Thyroid gland (tissue), 4 donors: ENCODE measurements at regions not wholly inside any gene's neighbourhood (a gene's known extent, or its start where the extent isn't known, plus 50 kb on each side); places are given as distances from the start of the nearest gene placed in this dataset.

ENCODE experiments used
- DNase-seq, 2 donors: peaks; one replicate each; pipeline ENCODE4 v3.0.0-alpha.2; 2019
- H3K27ac ChIP-seq, 3 donors: fragments of 200-600 bp; sonication (generic); 1 replicate in 2 of 3; 2 replicates in 1 of 3; pipeline ENCODE4 v1.5.1; 2016 to 2019; ENCODE audit warnings: mild to moderate bottlenecking in 1 of 3, moderate library complexity in 1 of 3
- H3K27me3 ChIP-seq: fragments of 200-600 bp; sonication (generic); one replicate; pipeline ENCODE4 v1.5.1; 2019
- H3K36me3 ChIP-seq, 2 donors: fragments of 200-600 bp; sonication (generic); one replicate each; pipeline ENCODE4 v1.5.1; 2016 to 2019
- H3K4me1 ChIP-seq, 2 donors: fragments of 200-600 bp; sonication (generic); one replicate each; pipeline ENCODE4 v1.5.1; 2017 to 2019
- H3K4me3 ChIP-seq, 3 donors: fragments of 200-600 bp; sonication (generic); replicated peaks in 1 of 3; 1 replicate in 2 of 3; 2 replicates in 1 of 3; pipeline ENCODE4 v1.5.1; 2016; ENCODE audit warnings: mild to moderate bottlenecking in 1 of 3
- H3K9me3 ChIP-seq: fragments of 200-600 bp; sonication (generic); one replicate; pipeline ENCODE4 v1.5.1; 2017
- CTCF ChIP-seq, 6 experiments: fragments of 200-600 bp in 3 of 6; fragments of 450-650 bp in 3 of 6; sonication (generic) in 3 of 6; IDR thresholded peaks; one replicate each; pipeline ENCODE4 v1.5.1; 2016 to 2019; ENCODE audit warnings: antibody characterized with exemption in 6 of 6, mild to moderate bottlenecking in 2 of 6, inconsistent platforms in 1 of 6, moderate library complexity in 1 of 6
- POLR2A ChIP-seq, 2 donors: fragments of 450-650 bp; IDR thresholded peaks; one replicate each; pipeline ENCODE4 v1.6.1; 2017; ENCODE audit warnings: antibody characterized with exemption in 2 of 2, mild to moderate bottlenecking in 2 of 2, moderate library complexity in 1 of 2
- WGBS, 2 donors: methylation state at CpG; one replicate each; pipeline ENCODE4 v1.1.5; 2017; 5-methylcytosine and 5-hydroxymethylcytosine counted together
- intact Hi-C: fragments of 100-400 bp; cut with DNase I; formaldehyde crosslinking; loops from one replicate; pipeline ENCODE4 v1.15.1; 2023

GRCh38 chrX:112577146-112577545 lies 102.6 kb downstream of the LHFPL1 start:
- intact Hi-C loops: no loop called here
- Histone ChIP-seq H3K9me3 (no peaks in the 10 kb centered on the region), H3K4me1 (no peaks in the 10 kb centered on the region), H3K36me3 (no peaks in the 10 kb centered on the region), H3K27me3 (no peaks in the 10 kb centered on the region), H3K27ac (no peak overlapping the region), H3K4me3 (no peak overlapping the region)
- no peak for DNase-seq
- WGBS, 2 donors: 72 to 88% methylated on average over 2 of the region's 2 CpGs
- TF ChIP-seq CTCF (IDR thresholded peaks at IDR 0.05): no peak
- no peak for TF ChIP-seq POLR2A (IDR thresholded peaks at IDR 0.05)

GRCh38 chrX:112571388-112571787 lies 108.3 kb downstream of the LHFPL1 start:
- H3K4me3 ChIP-seq: no peak overlapping the region
- no peak for TF ChIP-seq CTCF (IDR thresholded peaks at IDR 0.05)
- TF ChIP-seq POLR2A (IDR thresholded peaks at IDR 0.05): no peak
- H3K9me3 ChIP-seq: no peaks in the 10 kb centered on the region
- 88 to 100% methylated on average over 1 of the region's 1 CpG for WGBS, 2 donors
- DNase-seq: no peak
- intact Hi-C loops: no loop called here
- no peaks in the 10 kb centered on the region for H3K4me1 ChIP-seq
- H3K27ac ChIP-seq: no peak overlapping the region
- H3K36me3 ChIP-seq: no peaks in the 10 kb centered on the region
- peaks cover 3% of the 10 kb centered on the region for H3K27me3 ChIP-seq

- H3K27me3 ChIP-seq: no peaks in the 10 kb centered on the region
- 100% methylated on average over 1 of the region's 3 CpGs; no CpG with 5 or more reads in 1 of the 2 donors for WGBS, 2 donors
- H3K9me3 ChIP-seq: no peaks in the 10 kb centered on the region
- H3K27ac ChIP-seq: no peak overlapping the region
- no peak overlapping the region for H3K4me3 ChIP-seq
- no peak for TF ChIP-seq CTCF (IDR thresholded peaks at IDR 0.05)
- no peak for TF ChIP-seq POLR2A (IDR thresholded peaks at IDR 0.05)
- DNase-seq: no peak
- no peaks in the 10 kb centered on the region for H3K4me1 ChIP-seq
- no peaks in the 10 kb centered on the region for H3K36me3 ChIP-seq
- intact Hi-C loops: no loop called here
These were observed 123.9 kb downstream of the LHFPL1 start for GRCh38 chrX:112555831-112556230.

GRCh38 chrX:112545051-112545450 lies 134.7 kb downstream of the LHFPL1 start:
- no peak overlapping the region for H3K27ac ChIP-seq
- H3K4me1 ChIP-seq: no peaks in the 10 kb centered on the region
- no peaks in the 10 kb centered on the region for H3K36me3 ChIP-seq
- 93 to 96% methylated on average over 4 of the region's 4 CpGs for WGBS, 2 donors
- intact Hi-C loops: no loop called here
- DNase-seq: no peak
- no peaks in the 10 kb centered on the region for H3K27me3 ChIP-seq
- H3K9me3 ChIP-seq: no peaks in the 10 kb centered on the region
- H3K4me3 ChIP-seq: no peak overlapping the region
- TF ChIP-seq POLR2A (IDR thresholded peaks at IDR 0.05): no peak
- no peak for TF ChIP-seq CTCF (IDR thresholded peaks at IDR 0.05)

GRCh38 chrX:112536544-112536943 lies 143.2 kb downstream of the LHFPL1 start:
- H3K36me3 ChIP-seq: no peaks in the 10 kb centered on the region
- no peak overlapping the region for H3K27ac ChIP-seq
- 82 to 83% methylated on average over 1 of the region's 2 CpGs for WGBS, 2 donors
- no peak overlapping the region for H3K4me3 ChIP-seq
- no peak for DNase-seq
- no peaks in the 10 kb centered on the region for H3K9me3 ChIP-seq
- TF ChIP-seq POLR2A (IDR thresholded peaks at IDR 0.05): no peak
- no peak for TF ChIP-seq CTCF (IDR thresholded peaks at IDR 0.05)
- intact Hi-C loops: no loop called here
- H3K27me3 ChIP-seq: no peaks in the 10 kb centered on the region
- H3K4me1 ChIP-seq: no peaks in the 10 kb centered on the region
